Ovary (tissue), 3 donors: ENCODE measurements at regions not wholly inside any gene's neighbourhood (a gene's known extent, or its start where the extent isn't known, plus 50 kb on each side); places are given as distances from the start of the nearest gene placed in this dataset.

Source experiments
- CTCF ChIP-seq, 3 donors: fragments of 450-650 bp in 2 of 3; fragments of 200-600 bp in 1 of 3; IDR thresholded peaks; one replicate each; pipeline versions ENCODE4 v1.5.1 to v1.8.0; 2016 to 2022; ENCODE audit warnings: antibody characterized with exemption in 3 of 3, mild to moderate bottlenecking in 1 of 3
- EP300 ChIP-seq: sonication (generic); formaldehyde crosslinking; IDR thresholded peaks from one replicate; pipeline ENCODE4 v1.6.1; 2017; ENCODE audit warnings: antibody characterized with exemption
- POLR2A ChIP-seq: fragments of 450-650 bp; IDR thresholded peaks from one replicate; pipeline ENCODE4 v1.6.1; 2017; ENCODE audit warnings: antibody characterized with exemption, mild to moderate bottlenecking, moderate library complexity
- donor health status: DM: no; HTN: no; CAD: no.

GRCh38 chr4:30842142-30842541 is 122.0 kb downstream of the PCDH7 start:
- TF ChIP-seq CTCF (IDR thresholded peaks at IDR 0.05) = no peak
- no peak for TF ChIP-seq POLR2A
- no peak for TF ChIP-seq EP300
